ENCODE measurements at regions not wholly inside any gene's neighbourhood (a gene's known extent, or its start where the extent isn't known, plus 50 kb on each side); places are given as distances from the start of the nearest gene placed in this dataset.

- TF ChIP-seq ZNF274 (IDR thresholded peaks at IDR 0.05; ENCODE audit: insufficient read depth, insufficient read length) (no peak), GABPA (IDR thresholded peaks at IDR 0.05; ENCODE audit: low read depth) (no peak), CBX3 (IDR thresholded peaks at IDR 0.05; ENCODE audit: borderline replicate concordance, low read depth) (no peak), EP300 (IDR thresholded peaks at IDR 0.05; ENCODE audit: borderline replicate concordance in 1 of 2, control insufficient read depth in 1 of 2, low read depth in 2 of 2, low read length in 2 of 2) (no peak), ZZZ3 (IDR thresholded peaks at IDR 0.05; ENCODE audit: control insufficient read depth, insufficient read length, low read depth) (no peak), SKIL (IDR thresholded peaks at IDR 0.05; ENCODE audit: low read depth, poor library complexity, severe bottlenecking) (no peak), ZBTB33 (IDR thresholded peaks at IDR 0.05) (no peak)
Observed at GRCh38 chr18:27353273-27353672, 168.2 kb upstream of the CHST9 start.

Measured in GM12878 (cell line).